ENCODE measurements at regions not wholly inside any gene's neighbourhood (a gene's known extent, or its start where the extent isn't known, plus 50 kb on each side); places are given as distances from the start of the nearest gene placed in this dataset.

DNA sequence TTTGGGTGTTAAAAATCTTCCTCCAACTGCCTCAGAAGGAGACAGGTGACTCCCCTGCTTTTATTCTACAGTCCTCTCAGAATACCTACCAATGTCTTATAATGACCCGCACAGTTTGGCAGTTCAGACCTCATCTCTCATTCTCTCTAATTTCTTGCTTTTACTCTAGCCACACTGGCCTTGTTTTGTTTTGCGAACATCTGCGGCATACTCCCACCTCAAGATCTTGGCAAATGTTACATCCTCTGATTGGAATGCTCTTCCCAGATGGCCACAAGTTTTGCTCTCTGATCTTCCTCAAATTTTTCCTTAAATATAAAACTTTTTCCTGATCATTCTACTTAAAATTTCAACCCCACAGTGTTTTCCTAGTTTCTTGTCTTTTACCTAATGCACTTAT is 94.1 kb downstream of the PLSCR2 start:
- Histone ChIP-seq H3K79me2 (ENCODE audit: control insufficient read depth, insufficient read depth, low read length) (no peaks in the 10 kb centered on the region), H3K4me3 (ENCODE audit: control extremely low read depth in 1 of 5, extremely low read depth in 1 of 5, insufficient read depth in 1 of 5, low read depth in 2 of 5, low read length in 4 of 5) (no peak overlapping the region), H3K4me2 (replicated peaks; ENCODE audit: low read depth, low read length, poor library complexity, severe bottlenecking) (no peak overlapping the region), H3K36me3 (replicated peaks in 1 of 2; ENCODE audit: control extremely low read depth in 1 of 2, control insufficient read depth in 1 of 2, extremely low read depth in 1 of 2, insufficient read depth in 2 of 2, low read length in 1 of 2) (no peaks in the 10 kb centered on the region), H3K9ac (ENCODE audit: low read length) (no peak overlapping the region), H3K27me3 (replicated peaks in 1 of 4; ENCODE audit: control extremely low read depth in 1 of 4, control insufficient read depth in 3 of 4, insufficient read depth in 4 of 4, low read length in 3 of 4) (no peaks in the 10 kb centered on the region), H2AFZ (ENCODE audit: insufficient read depth, low read depth, low read length, poor library complexity, severe bottlenecking) (no peak overlapping the region), H3K9me3 (ENCODE audit: control extremely low read depth in 1 of 3, control insufficient read depth in 2 of 3, insufficient read depth in 1 of 3, low read length in 2 of 3) (peaks cover 0 to 3% (median 3%) of the 10 kb centered on the region in 3 donors), H3K27ac (ENCODE audit: low read length in 2 of 2) (no peak overlapping the region), H3K4me1 (ENCODE audit: control insufficient read depth in 2 of 2, insufficient read depth in 2 of 2, low read length in 2 of 2) (no peaks in the 10 kb centered on the region), H4K20me1 (ENCODE audit: control insufficient read depth, insufficient read depth, low read length, poor library complexity, severe bottlenecking) (no peaks in the 10 kb centered on the region)
- Mint-ChIP-seq H3K9me3 (ENCODE audit: insufficient read depth) (no peaks in the 10 kb centered on the region), H3K4me3 (no peak overlapping the region), H3K27ac (no peak overlapping the region), H3K27me3 (no peaks in the 10 kb centered on the region), H3K4me1 (no peaks in the 10 kb centered on the region)
- ChIA-PET CTCF (no interaction called here), POLR2A (no interaction called here)
- TF ChIP-seq EZH2 (IDR thresholded peaks at IDR 0.05; ENCODE audit: borderline replicate concordance, insufficient read depth, low read depth, low read length, poor library complexity, severe bottlenecking): no peak
- TF ChIP-seq, protein P1, sequence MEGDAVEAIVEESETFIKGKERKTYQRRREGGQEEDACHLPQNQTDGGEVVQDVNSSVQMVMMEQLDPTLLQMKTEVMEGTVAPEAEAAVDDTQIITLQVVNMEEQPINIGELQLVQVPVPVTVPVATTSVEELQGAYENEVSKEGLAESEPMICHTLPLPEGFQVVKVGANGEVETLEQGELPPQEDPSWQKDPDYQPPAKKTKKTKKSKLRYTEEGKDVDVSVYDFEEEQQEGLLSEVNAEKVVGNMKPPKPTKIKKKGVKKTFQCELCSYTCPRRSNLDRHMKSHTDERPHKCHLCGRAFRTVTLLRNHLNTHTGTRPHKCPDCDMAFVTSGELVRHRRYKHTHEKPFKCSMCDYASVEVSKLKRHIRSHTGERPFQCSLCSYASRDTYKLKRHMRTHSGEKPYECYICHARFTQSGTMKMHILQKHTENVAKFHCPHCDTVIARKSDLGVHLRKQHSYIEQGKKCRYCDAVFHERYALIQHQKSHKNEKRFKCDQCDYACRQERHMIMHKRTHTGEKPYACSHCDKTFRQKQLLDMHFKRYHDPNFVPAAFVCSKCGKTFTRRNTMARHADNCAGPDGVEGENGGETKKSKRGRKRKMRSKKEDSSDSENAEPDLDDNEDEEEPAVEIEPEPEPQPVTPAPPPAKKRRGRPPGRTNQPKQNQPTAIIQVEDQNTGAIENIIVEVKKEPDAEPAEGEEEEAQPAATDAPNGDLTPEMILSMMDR (IDR thresholded peaks at IDR 0.05): no peak
- DNase-seq: no peak
- no peak for ATAC-seq (ENCODE audit: low read depth)
- intact Hi-C loops (cut with micrococcal nuclease): no loop called here
- 94% methylated on average over 3 of the region's 3 CpGs for WGBS (ENCODE audit: insufficient coverage)

DNA sequence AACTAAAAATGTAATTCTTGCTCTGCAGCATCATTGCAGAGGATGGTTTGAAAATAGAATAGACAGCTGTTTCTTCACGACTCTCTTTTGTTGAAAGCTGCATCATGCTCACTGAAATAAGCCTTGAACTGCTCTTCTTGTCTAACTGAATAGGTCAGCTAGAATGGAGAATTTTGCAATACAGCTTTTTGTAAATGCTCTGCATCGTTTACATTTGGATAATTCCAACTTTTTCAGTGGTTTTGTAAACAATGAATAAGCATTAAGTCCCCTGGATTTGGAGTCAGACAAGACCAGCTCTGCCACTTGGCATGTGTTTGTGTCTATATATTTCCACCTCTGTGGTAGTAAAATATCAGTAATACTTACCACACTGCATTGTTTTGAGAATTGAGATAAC is 95.2 kb downstream of the PLSCR2 start:
- TF ChIP-seq EZH2 (IDR thresholded peaks at IDR 0.05; ENCODE audit: borderline replicate concordance, insufficient read depth, low read depth, low read length, poor library complexity, severe bottlenecking): no peak
- TF ChIP-seq, protein P1 (IDR thresholded peaks at IDR 0.05): no peak
- Histone ChIP-seq H3K4me3 (ENCODE audit: control extremely low read depth in 1 of 5, extremely low read depth in 1 of 5, insufficient read depth in 1 of 5, low read depth in 2 of 5, low read length in 4 of 5) (no peak overlapping the region), H3K36me3 (replicated peaks in 1 of 2; ENCODE audit: control extremely low read depth in 1 of 2, control insufficient read depth in 1 of 2, extremely low read depth in 1 of 2, insufficient read depth in 2 of 2, low read length in 1 of 2) (no peaks in the 10 kb centered on the region), H3K4me2 (replicated peaks; ENCODE audit: low read depth, low read length, poor library complexity, severe bottlenecking) (no peak overlapping the region), H3K27me3 (replicated peaks in 1 of 4; ENCODE audit: control extremely low read depth in 1 of 4, control insufficient read depth in 3 of 4, insufficient read depth in 4 of 4, low read length in 3 of 4) (no peaks in the 10 kb centered on the region), H4K20me1 (ENCODE audit: control insufficient read depth, insufficient read depth, low read length, poor library complexity, severe bottlenecking) (no peaks in the 10 kb centered on the region), H3K9me3 (ENCODE audit: control extremely low read depth in 1 of 3, control insufficient read depth in 2 of 3, insufficient read depth in 1 of 3, low read length in 2 of 3) (peaks cover 0 to 3% (median 3%) of the 10 kb centered on the region in 3 donors), H3K4me1 (ENCODE audit: control insufficient read depth in 2 of 2, insufficient read depth in 2 of 2, low read length in 2 of 2) (no peaks in the 10 kb centered on the region), H3K9ac (ENCODE audit: low read length) (no peak overlapping the region), H3K27ac (ENCODE audit: low read length in 2 of 2) (no peak overlapping the region), H3K79me2 (ENCODE audit: control insufficient read depth, insufficient read depth, low read length) (no peaks in the 10 kb centered on the region), H2AFZ (ENCODE audit: insufficient read depth, low read depth, low read length, poor library complexity, severe bottlenecking) (no peak overlapping the region)
- 71% methylated on average over 1 of the region's 2 CpGs for WGBS (ENCODE audit: insufficient coverage)
- ATAC-seq (ENCODE audit: low read depth) (no peak), DNase-seq (no peak)
- Mint-ChIP-seq H3K4me3 (no peak overlapping the region), H3K27ac (no peak overlapping the region), H3K9me3 (ENCODE audit: insufficient read depth) (no peaks in the 10 kb centered on the region), H3K27me3 (no peaks in the 10 kb centered on the region), H3K4me1 (no peaks in the 10 kb centered on the region)
- ChIA-PET CTCF (no interaction called here), POLR2A (no interaction called here)
- intact Hi-C loops (cut with micrococcal nuclease): no loop called here

Data from B cell (primary cell).